DND-41 (cell line): ENCODE measurements at regions not wholly inside any gene's neighbourhood (a gene's known extent, or its start where the extent isn't known, plus 50 kb on each side); places are given as distances from the start of the nearest gene placed in this dataset.

Experiments
- CTCF ChIP-seq: IDR thresholded peaks from 2 replicates; pipeline ENCODE4 v1.5.1; 2012; ENCODE audit warnings: borderline replicate concordance, low read length, moderate library complexity, mild to moderate bottlenecking; ENCODE audit not compliant: poor library complexity, severe bottlenecking; ENCODE audit errors: extremely low read depth
- EZH2 ChIP-seq: IDR thresholded peaks from 3 replicates; pipeline ENCODE4 v1.6.1; 2012; ENCODE audit warnings: borderline replicate concordance, low read depth, mild to moderate bottlenecking, moderate library complexity, low read length, inconsistent platforms; ENCODE audit not compliant: severe bottlenecking

DNA sequence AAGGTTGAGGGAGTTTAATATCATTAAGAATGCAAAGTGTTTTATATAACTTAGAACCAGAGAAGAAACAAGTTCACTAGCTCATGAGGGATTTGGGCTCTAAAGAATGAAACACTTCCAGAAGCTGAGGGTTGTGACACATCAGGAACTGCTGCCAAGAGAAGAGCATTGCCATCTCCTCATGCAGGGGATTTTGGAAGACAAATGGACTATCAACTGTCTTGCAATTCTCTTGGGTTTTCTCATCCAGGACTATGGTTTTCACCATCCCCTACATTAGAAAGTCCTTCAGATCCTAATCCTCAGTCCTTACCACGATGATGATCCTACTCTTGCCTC, 59.7 kb upstream of the KL start:
- TF ChIP-seq EZH2 (no peak), CTCF (no peak)
